SK-N-SH (cell line): ENCODE measurements at regions not wholly inside any gene's neighbourhood (a gene's known extent, or its start where the extent isn't known, plus 50 kb on each side); places are given as distances from the start of the nearest gene placed in this dataset.

Experiments used
- CTCF ChIA-PET: fragments of 300-600, 350-600 bp; formaldehyde crosslinking; extraction: SDS; loops from one replicate; lab custom pipeline; 2021; lab: Yijun Ruan, JAX
- POLR2A ChIA-PET: fragments of 350-600 bp; sonication (Branson Sonifier 250); formaldehyde crosslinking; extraction: SDS; loops from one replicate; lab custom pipeline; 2020; ENCODE audit warnings: antibody characterized with exemption, inconsistent platforms; lab: Yijun Ruan, JAX
- DNase-seq: peaks from one replicate; pipeline ENCODE4 v3.0.0; 2012
- H2AFZ ChIP-seq: fragments of 200-600 bp; sonication (generic); 2 replicates; pipeline ENCODE4 v1.8.1; 2016; ENCODE audit warnings: antibody characterized with exemption, mild to moderate bottlenecking, low read depth
- H3F3A ChIP-seq: fragments of 200-600 bp; sonication (generic); replicated peaks from 2 replicates; pipeline ENCODE3; 2016; ENCODE audit warnings: antibody characterized with exemption, mild to moderate bottlenecking; ENCODE audit not compliant: insufficient read depth
- H3K27ac ChIP-seq, 2 experiments: fragments of 200-500 bp in 1 of 2; fragments of 200-600 bp in 1 of 2; sonication (Bioruptor generic) in 1 of 2; sonication (generic), shearing (Covaris generic) in 1 of 2; 2 replicates each; pipeline versions ENCODE4 v1.5.1 to v1.6.1; 2014 to 2016; ENCODE audit warnings: low read depth in 2 of 2, inconsistent platforms in 1 of 2, low read length in 1 of 2, mild to moderate bottlenecking in 1 of 2, mixed read lengths in 1 of 2
- H3K27me3 ChIP-seq: fragments of 200-600 bp; sonication (generic), shearing (Covaris generic); 2 replicates; pipeline ENCODE4 v1.6.1; 2016; ENCODE audit warnings: mixed run types; ENCODE audit not compliant: insufficient read depth
- H3K36me3 ChIP-seq, 2 experiments: fragments of 200-500 bp in 1 of 2; fragments of 200-600 bp in 1 of 2; sonication (Bioruptor generic) in 1 of 2; sonication (generic) in 1 of 2; replicated peaks in 1 of 2; 2 replicates each; pipeline versions ENCODE3 to v1.5.1; 2014 to 2016; ENCODE audit warnings: low read length in 1 of 2, mild to moderate bottlenecking in 1 of 2; ENCODE audit not compliant: insufficient read depth in 2 of 2, control insufficient read depth in 1 of 2
- H3K4me1 ChIP-seq, 2 experiments: fragments of 200-500 bp in 1 of 2; fragments of 200-600 bp in 1 of 2; sonication (Bioruptor generic) in 1 of 2; sonication (generic), shearing (Covaris generic) in 1 of 2; 2 replicates each; pipeline versions ENCODE4 v1.5.1 to v1.6.1; 2014 to 2016; ENCODE audit warnings: low read depth in 1 of 2, low read length in 1 of 2, mixed run types in 1 of 2; ENCODE audit not compliant: insufficient read depth in 2 of 2, control insufficient read depth in 1 of 2
- H3K4me2 ChIP-seq: fragments of 200-600 bp; sonication (generic), shearing (Covaris generic); 2 replicates; pipeline ENCODE4 v1.6.1; 2017; ENCODE audit warnings: mixed run types
- H3K4me3 ChIP-seq, 2 experiments: fragments of 200-500 bp in 1 of 2; fragments of 200-600 bp in 1 of 2; sonication (Bioruptor generic) in 1 of 2; sonication (generic), shearing (Covaris generic) in 1 of 2; 2 replicates each; pipeline versions ENCODE4 v1.5.1 to v1.8.1; 2014 to 2016; ENCODE audit warnings: low read depth in 2 of 2, inconsistent platforms in 1 of 2, low read length in 1 of 2, mild to moderate bottlenecking in 1 of 2, mixed read lengths in 1 of 2, moderate library complexity in 1 of 2
- H3K79me2 ChIP-seq: fragments of 200-600 bp; sonication (generic); 2 replicates; pipeline ENCODE4 v1.8.1; 2017; ENCODE audit warnings: mild to moderate bottlenecking; ENCODE audit not compliant: insufficient read depth
- H3K9ac ChIP-seq: fragments of 200-600 bp; sonication (generic); 2 replicates; pipeline ENCODE4 v1.6.1; 2017; ENCODE audit warnings: mixed run types
- H3K9me2 ChIP-seq: fragments of 200-600 bp; sonication (generic); 2 replicates; pipeline ENCODE4 v1.6.1; 2017; ENCODE audit warnings: mixed run types
- H3K9me3 ChIP-seq: fragments of 200-600 bp; sonication (generic); 2 replicates; pipeline ENCODE4 v1.6.1; 2017; ENCODE audit warnings: mixed run types, mild to moderate bottlenecking, moderate library complexity
- H4K20me1 ChIP-seq: fragments of 200-600 bp; sonication (generic); 2 replicates; pipeline ENCODE4 v1.6.1; 2017; ENCODE audit warnings: mild to moderate bottlenecking, mixed run types; ENCODE audit not compliant: insufficient read depth
- CHD2 ChIP-seq: fragments of 150-350 bp; IDR thresholded peaks from 2 replicates; pipeline ENCODE4 v1.6.1; 2018; ENCODE audit warnings: low read length; ENCODE audit not compliant: partially characterized antibody
- EP300 ChIP-seq, 2 experiments: IDR thresholded peaks; 2 replicates each; pipeline versions ENCODE4 v1.4.0 to v1.6.1; 2012; ENCODE audit warnings: borderline replicate concordance in 1 of 2, low read depth in 1 of 2, low read length in 1 of 2
- EZH2phosphoT487 ChIP-seq: fragments of 200-600 bp; sonication (generic); IDR thresholded peaks from 2 replicates; pipeline ENCODE4 v1.6.1; 2017; ENCODE audit warnings: low read depth, mixed run types, mild to moderate bottlenecking, antibody characterized with exemption, moderate library complexity, borderline replicate concordance
- FOXJ3 ChIP-seq: sonication (generic); formaldehyde crosslinking; IDR thresholded peaks from 2 replicates; pipeline ENCODE4 v1.5.1; 2020; ENCODE audit warnings: mild to moderate bottlenecking, missing genetic modification reagents
- FOXM1 ChIP-seq: IDR thresholded peaks from 2 replicates; pipeline ENCODE4 v1.4.0; 2012; ENCODE audit warnings: low read depth, mild to moderate bottlenecking
- GABPA ChIP-seq: IDR thresholded peaks from 2 replicates; pipeline ENCODE4 v1.4.0; 2012; ENCODE audit warnings: low read depth, mild to moderate bottlenecking
- IRF3 ChIP-seq: fragments of 150-350 bp; IDR thresholded peaks from 2 replicates; pipeline ENCODE4 v1.6.1; 2016; ENCODE audit warnings: mild to moderate bottlenecking, low read depth, low read length
- JUND ChIP-seq: IDR thresholded peaks from 2 replicates; pipeline ENCODE4 v1.4.0; 2012
- MEF2A ChIP-seq: IDR thresholded peaks from 2 replicates; pipeline ENCODE4 v1.4.0; 2012; ENCODE audit warnings: low read depth, borderline replicate concordance
- MXI1 ChIP-seq: IDR thresholded peaks from 2 replicates; pipeline ENCODE4 v1.6.1; 2012; ENCODE audit warnings: mild to moderate bottlenecking, low read depth, low read length, improper control_type of control experiment
- PBX3 ChIP-seq: IDR thresholded peaks from 2 replicates; pipeline ENCODE4; 2012
- RAD21 ChIP-seq: IDR thresholded peaks from 2 replicates; pipeline ENCODE4 v1.6.1; 2012; ENCODE audit warnings: mild to moderate bottlenecking, low read length
- RCOR1 ChIP-seq: fragments of 150-350 bp; IDR thresholded peaks from 2 replicates; pipeline ENCODE4 v1.6.1; 2017; ENCODE audit warnings: antibody characterized with exemption, low read length
- SIN3A ChIP-seq: IDR thresholded peaks from 2 replicates; pipeline ENCODE4 v1.6.1; 2012; ENCODE audit warnings: low read depth, mild to moderate bottlenecking, low read length, moderate library complexity, borderline replicate concordance
- SMC3 ChIP-seq: IDR thresholded peaks from 2 replicates; pipeline ENCODE4 v1.6.1; 2012; ENCODE audit warnings: low read depth, low read length, improper control_type of control experiment
- TCF12 ChIP-seq: IDR thresholded peaks from 2 replicates; pipeline ENCODE4 v1.4.0; 2012
- TEAD4 ChIP-seq: IDR thresholded peaks from 2 replicates; pipeline ENCODE4 v1.4.0; 2012; ENCODE audit warnings: mild to moderate bottlenecking, borderline replicate concordance; ENCODE audit not compliant: insufficient read depth
- USF2 ChIP-seq: fragments of 150-350 bp; IDR thresholded peaks from 2 replicates; pipeline ENCODE4 v1.6.1; 2017; ENCODE audit warnings: antibody characterized with exemption, low read length, low read depth, borderline replicate concordance
- ZBTB33 ChIP-seq: IDR thresholded peaks from 2 replicates; pipeline ENCODE4 v1.4.0; 2012; ENCODE audit warnings: low read depth, borderline replicate concordance
- WGBS: methylation state at CpG from one replicate; pipeline ENCODE4 v1.1.6; 2017; ENCODE audit warnings: low lambda C conversion rate; 5-methylcytosine and 5-hydroxymethylcytosine counted together

GRCh38 chr4:72893354-72894066 lies 176.0 kb downstream of the COX18 start:
- no peak for TF ChIP-seq SIN3A
- no peak for TF ChIP-seq EP300 (IDR thresholded peaks at IDR 0.05; ENCODE audit: borderline replicate concordance in 1 of 2, low read depth in 1 of 2, low read length in 1 of 2)
- TF ChIP-seq SMC3 = no peak
- no peak for TF ChIP-seq MEF2A
- TF ChIP-seq RAD21 = no peak
- TF ChIP-seq MXI1 = no peak
- TF ChIP-seq FOXJ3 (CRISPR knock-in tag) = no peak
- TF ChIP-seq EZH2phosphoT487 = no peak
- TF ChIP-seq ZBTB33 = no peak
- TF ChIP-seq TEAD4 = no peak
- TF ChIP-seq RCOR1 = no peak
- no peak for TF ChIP-seq IRF3
- TF ChIP-seq GABPA = no peak
- TF ChIP-seq FOXM1 = no peak
- no peak for TF ChIP-seq CHD2
- CTCF ChIA-PET = no interaction called here
- Histone ChIP-seq H2AFZ (no peak overlapping the region), H3K9me3 (no peaks in the 10 kb centered on the region), H3K4me2 (no peak overlapping the region), H3F3A (peaks cover 6% of the 10 kb centered on the region), H3K4me1 (no peaks in the 10 kb centered on the region), H3K27me3 (no peaks in the 10 kb centered on the region), H3K4me3 (no peak overlapping the region), H3K36me3 (no peaks in the 10 kb centered on the region), H3K27ac (no peak overlapping the region), H3K9me2 (no peaks in the 10 kb centered on the region), H4K20me1 (no peaks in the 10 kb centered on the region), H3K79me2 (no peaks in the 10 kb centered on the region), H3K9ac (no peak overlapping the region)
- 50% methylated on average over 2 of the region's 2 CpGs for WGBS
- no peak for DNase-seq
- POLR2A ChIA-PET = no interaction called here

- Histone ChIP-seq H3K9ac (no peak overlapping the region), H3K9me2 (no peaks in the 10 kb centered on the region), H3K27me3 (no peaks in the 10 kb centered on the region), H2AFZ (no peak overlapping the region), H3K79me2 (no peaks in the 10 kb centered on the region), H3K9me3 (no peaks in the 10 kb centered on the region), H3K4me2 (no peak overlapping the region), H3K4me1 (no peaks in the 10 kb centered on the region), H3K27ac (no peak overlapping the region), H3F3A (no peaks in the 10 kb centered on the region), H3K4me3 (no peak overlapping the region), H4K20me1 (no peaks in the 10 kb centered on the region), H3K36me3 (no peaks in the 10 kb centered on the region)
- POLR2A ChIA-PET = no interaction called here
- DNase-seq = no peak
- CTCF ChIA-PET = no interaction called here
- no peak for TF ChIP-seq FOXM1
- no peak for TF ChIP-seq USF2
- TF ChIP-seq RAD21 = no peak
- no peak for TF ChIP-seq TCF12
- TF ChIP-seq TEAD4 = no peak
- TF ChIP-seq PBX3 = no peak
- TF ChIP-seq CHD2 = no peak
- TF ChIP-seq JUND = no peak
- TF ChIP-seq IRF3 = no peak
- WGBS = 32% methylated on average over 2 of the region's 2 CpGs
These were observed 181.2 kb downstream of the COX18 start for GRCh38 chr4:72888331-72888730.
